ENCODE measurements at regions not wholly inside any gene's neighbourhood (a gene's known extent, or its start where the extent isn't known, plus 50 kb on each side); places are given as distances from the start of the nearest gene placed in this dataset.

DNA sequence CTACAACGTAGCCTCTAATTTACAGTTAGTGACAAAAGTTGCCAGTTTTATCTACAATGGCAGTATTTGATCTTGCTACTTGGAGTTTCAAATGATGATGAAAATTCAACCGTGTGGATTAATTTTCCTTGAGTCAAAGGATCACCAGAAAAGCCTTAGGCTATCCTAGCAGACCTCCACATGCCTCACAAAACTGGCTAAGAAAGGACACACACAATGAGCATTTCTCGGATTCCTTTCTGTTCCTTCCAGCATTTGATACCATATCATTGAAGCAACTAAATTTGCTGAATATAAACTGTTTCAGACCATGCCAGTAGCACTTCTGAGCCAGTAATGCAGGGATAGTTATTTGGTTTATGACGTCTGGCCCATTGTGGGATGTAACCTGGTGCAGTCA lies 587.4 kb upstream of the MDFIC2 start:
- Histone ChIP-seq H3K27me3 (ENCODE audit: control insufficient read depth, insufficient read depth, low read length) (peaks cover 9% of the 10 kb centered on the region), H3K4me1 (ENCODE audit: control insufficient read depth, insufficient read depth, low read length, poor library complexity, severe bottlenecking) (no peaks in the 10 kb centered on the region), H3K27ac (ENCODE audit: insufficient read depth, low read length, poor library complexity, severe bottlenecking) (no peak overlapping the region), H3K9me3 (ENCODE audit: control insufficient read depth in 2 of 2, low read length in 2 of 2) (no peaks in the 10 kb centered on the region), H3K36me3 (ENCODE audit: control insufficient read depth, insufficient read depth, low read length) (no peaks in the 10 kb centered on the region), H3K4me3 (ENCODE audit: low read depth, low read length) (no peak overlapping the region)
- H3K27ac Mint-ChIP-seq = no peak overlapping the region
- peaks cover 25% of the 10 kb centered on the region for H3K27me3 Mint-ChIP-seq
- no peaks in the 10 kb centered on the region for H3K4me1 Mint-ChIP-seq
- no peaks in the 10 kb centered on the region for H3K36me3 Mint-ChIP-seq
- no peak for ATAC-seq (ENCODE audit: low read depth in 2 of 2)
- DNase-seq = no peak
- peaks cover 0 to 3% (median 0%) of the 10 kb centered on the region in 7 donors for H3K9me3 Mint-ChIP-seq
- H3K4me3 Mint-ChIP-seq = no peak overlapping the region

DNA sequence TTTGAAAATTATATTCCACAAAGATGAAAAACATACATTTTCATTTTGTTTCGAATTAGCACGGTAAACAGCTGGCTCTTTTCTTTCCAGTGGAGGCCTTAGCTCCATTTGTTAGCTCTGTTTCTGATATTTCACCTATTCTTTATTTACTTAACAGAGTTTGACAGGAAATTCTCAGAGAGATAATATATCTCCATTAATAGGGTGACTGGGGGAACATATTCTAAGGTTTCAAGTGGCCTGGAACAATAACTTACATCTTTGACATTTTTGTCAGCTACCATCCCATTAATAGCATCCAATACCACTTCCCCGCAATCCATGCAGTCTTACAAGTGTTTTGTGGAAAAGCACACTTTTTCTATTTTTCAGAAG lies 577.6 kb upstream of the MDFIC2 start:
- no peak for ATAC-seq (ENCODE audit: low read depth in 2 of 2)
- Mint-ChIP-seq H3K27me3 (peaks cover 9% of the 10 kb centered on the region), H3K27ac (no peak overlapping the region), H3K9me3 (peaks cover 0 to 2% (median 0%) of the 10 kb centered on the region in 7 donors), H3K4me3 (no peak overlapping the region), H3K4me1 (no peaks in the 10 kb centered on the region), H3K36me3 (no peaks in the 10 kb centered on the region)
- Histone ChIP-seq H3K4me3 (ENCODE audit: low read depth, low read length) (no peak overlapping the region), H3K9me3 (ENCODE audit: control insufficient read depth in 2 of 2, low read length in 2 of 2) (no peaks in the 10 kb centered on the region), H3K4me1 (ENCODE audit: control insufficient read depth, insufficient read depth, low read length, poor library complexity, severe bottlenecking) (no peaks in the 10 kb centered on the region), H3K27me3 (ENCODE audit: control insufficient read depth, insufficient read depth, low read length) (no peaks in the 10 kb centered on the region), H3K27ac (ENCODE audit: insufficient read depth, low read length, poor library complexity, severe bottlenecking) (no peak overlapping the region), H3K36me3 (ENCODE audit: control insufficient read depth, insufficient read depth, low read length) (no peaks in the 10 kb centered on the region)
- no peak for DNase-seq

DNA sequence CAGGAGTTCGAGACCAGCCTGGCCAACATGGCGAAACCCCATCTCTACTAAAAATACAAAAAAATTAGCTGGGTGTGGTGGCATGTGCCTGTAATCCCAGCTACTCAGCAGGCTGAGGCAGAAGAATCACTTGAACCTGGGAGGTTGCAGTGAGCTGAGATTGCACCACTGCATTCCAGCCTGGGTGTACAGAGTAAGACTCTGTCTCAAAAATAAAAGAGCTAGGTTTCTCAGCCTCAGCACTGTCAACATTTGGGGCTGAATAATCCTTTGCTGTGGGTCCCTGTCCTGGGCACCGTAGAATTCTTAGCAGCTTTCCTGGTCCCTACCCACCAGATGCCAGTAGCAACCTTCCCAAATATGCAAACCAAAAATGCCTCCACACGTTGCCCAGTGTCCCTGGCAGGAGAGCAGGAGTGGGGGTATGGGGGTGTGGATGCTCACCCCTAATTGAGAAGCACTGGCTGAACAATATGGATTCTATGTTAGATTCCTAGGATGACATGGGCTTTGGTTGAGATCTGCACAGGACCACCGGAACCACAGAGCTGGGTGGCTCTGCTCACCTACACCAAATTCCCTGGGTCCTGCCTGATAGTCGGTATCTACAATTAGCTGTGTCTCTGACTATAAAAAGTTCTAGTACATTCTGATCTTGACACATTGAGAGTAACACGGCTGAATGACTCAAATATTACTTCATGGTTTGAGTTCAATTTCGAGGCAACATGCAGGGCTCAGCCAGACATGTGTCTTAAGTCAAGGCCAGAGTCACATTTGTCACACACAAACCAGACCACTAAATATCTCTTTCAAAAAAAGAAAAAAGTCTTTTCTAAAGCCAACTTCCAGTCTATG lies 577.0 kb upstream of the MDFIC2 start:
- H3K4me3 ChIP-seq (ENCODE audit: low read depth, low read length) = no peak overlapping the region
- Mint-ChIP-seq H3K27me3 (peaks cover 9% of the 10 kb centered on the region), H3K9me3 (peaks cover 0 to 2% (median 0%) of the 10 kb centered on the region in 7 donors), H3K4me3 (no peak overlapping the region), H3K36me3 (no peaks in the 10 kb centered on the region), H3K4me1 (no peaks in the 10 kb centered on the region), H3K27ac (no peak overlapping the region)
- H3K27me3 ChIP-seq (ENCODE audit: control insufficient read depth, insufficient read depth, low read length) = no peaks in the 10 kb centered on the region
- H3K36me3 ChIP-seq (ENCODE audit: control insufficient read depth, insufficient read depth, low read length) = no peaks in the 10 kb centered on the region
- H3K9me3 ChIP-seq (ENCODE audit: control insufficient read depth in 2 of 2, low read length in 2 of 2) = no peaks in the 10 kb centered on the region
- no peaks in the 10 kb centered on the region for H3K4me1 ChIP-seq (ENCODE audit: control insufficient read depth, insufficient read depth, low read length, poor library complexity, severe bottlenecking)
- no peak for ATAC-seq (ENCODE audit: low read depth in 2 of 2)
- DNase-seq = no peak
- no peak overlapping the region for H3K27ac ChIP-seq (ENCODE audit: insufficient read depth, low read length, poor library complexity, severe bottlenecking)

DNA sequence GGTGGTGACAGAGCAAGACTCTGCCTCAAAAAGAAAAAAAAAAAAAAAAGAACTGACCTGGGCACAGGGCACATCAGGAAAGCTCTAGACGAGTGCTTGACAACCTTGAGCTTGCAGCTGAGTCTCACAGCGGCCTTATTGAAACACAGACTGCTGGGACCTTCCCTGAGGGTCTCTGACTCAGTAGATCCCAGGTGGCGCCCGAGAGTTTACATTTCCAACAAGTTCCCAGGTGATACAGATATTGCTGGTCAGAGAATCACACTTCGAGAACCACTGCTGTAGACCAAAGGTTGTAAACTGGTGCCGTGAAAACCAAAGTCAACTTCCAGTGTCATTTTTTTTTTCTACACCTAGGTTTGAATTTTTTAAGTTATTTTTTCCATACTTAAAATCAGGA lies 573.2 kb upstream of the MDFIC2 start:
- Mint-ChIP-seq H3K27me3 (peaks cover 4% of the 10 kb centered on the region), H3K4me1 (no peaks in the 10 kb centered on the region), H3K36me3 (no peaks in the 10 kb centered on the region), H3K9me3 (no peaks in the 10 kb centered on the region), H3K4me3 (no peak overlapping the region), H3K27ac (no peak overlapping the region)
- Histone ChIP-seq H3K4me1 (ENCODE audit: control insufficient read depth, insufficient read depth, low read length, poor library complexity, severe bottlenecking) (no peaks in the 10 kb centered on the region), H3K36me3 (ENCODE audit: control insufficient read depth, insufficient read depth, low read length) (no peaks in the 10 kb centered on the region), H3K27me3 (ENCODE audit: control insufficient read depth, insufficient read depth, low read length) (peaks cover 2% of the 10 kb centered on the region), H3K4me3 (ENCODE audit: low read depth, low read length) (no peak overlapping the region), H3K9me3 (ENCODE audit: control insufficient read depth in 2 of 2, low read length in 2 of 2) (no peaks in the 10 kb centered on the region), H3K27ac (ENCODE audit: insufficient read depth, low read length, poor library complexity, severe bottlenecking) (no peak overlapping the region)
- no peak for DNase-seq
- ATAC-seq (ENCODE audit: low read depth in 2 of 2) = no peak

DNA sequence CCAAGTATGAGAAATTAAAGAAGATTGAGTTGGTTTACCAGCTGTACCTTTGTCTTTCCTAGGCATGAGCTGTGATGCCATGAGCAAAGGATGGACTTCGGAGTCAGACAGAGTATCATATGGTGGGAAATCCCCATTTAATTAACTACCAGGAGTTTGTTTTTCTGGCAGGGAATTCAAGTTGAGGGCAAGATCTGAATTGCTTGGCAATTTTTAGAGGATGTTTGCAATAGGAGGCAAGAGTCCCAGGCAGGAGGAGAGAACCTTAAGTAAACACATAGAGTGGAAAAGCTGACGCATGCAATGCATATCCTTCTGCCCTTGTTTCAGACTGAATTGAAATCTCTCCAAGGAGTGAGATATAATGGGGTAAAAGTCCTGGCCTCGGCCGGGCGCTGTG lies 569.7 kb upstream of the MDFIC2 start:
- Mint-ChIP-seq H3K4me1 (no peaks in the 10 kb centered on the region), H3K36me3 (no peaks in the 10 kb centered on the region), H3K9me3 (peaks cover 0 to 17% (median 0%) of the 10 kb centered on the region in 7 donors), H3K27ac (no peak overlapping the region), H3K4me3 (no peak overlapping the region), H3K27me3 (peaks cover 11% of the 10 kb centered on the region)
- no peaks in the 10 kb centered on the region for H3K4me1 ChIP-seq (ENCODE audit: control insufficient read depth, insufficient read depth, low read length, poor library complexity, severe bottlenecking)
- H3K27ac ChIP-seq (ENCODE audit: insufficient read depth, low read length, poor library complexity, severe bottlenecking) = no peak overlapping the region
- no peak for ATAC-seq (ENCODE audit: low read depth in 2 of 2)
- no peak for DNase-seq
- peaks cover 2% of the 10 kb centered on the region for H3K27me3 ChIP-seq (ENCODE audit: control insufficient read depth, insufficient read depth, low read length)
- no peaks in the 10 kb centered on the region for H3K36me3 ChIP-seq (ENCODE audit: control insufficient read depth, insufficient read depth, low read length)
- H3K9me3 ChIP-seq (ENCODE audit: control insufficient read depth in 2 of 2, low read length in 2 of 2) = no peaks in the 10 kb centered on the region
- no peak overlapping the region for H3K4me3 ChIP-seq (ENCODE audit: low read depth, low read length)

DNA sequence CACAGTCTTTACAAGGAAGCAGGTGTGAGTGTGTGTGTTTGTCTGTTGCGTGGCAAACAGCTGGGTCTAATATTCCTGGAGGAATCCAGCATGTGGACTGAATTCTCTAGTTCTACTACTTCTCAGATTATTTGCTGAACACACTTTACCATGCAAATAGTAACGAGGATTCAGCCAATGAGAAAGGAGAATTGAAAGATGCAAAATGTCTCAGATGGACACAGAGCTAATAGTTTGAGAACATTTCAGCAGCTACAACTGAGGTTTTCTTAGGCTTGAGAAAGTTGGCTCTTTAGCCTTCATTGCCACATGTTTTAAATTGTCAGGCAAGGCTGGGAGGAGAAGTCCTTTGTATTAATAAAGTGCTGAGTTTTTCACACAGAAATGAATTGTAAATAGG lies 568.0 kb upstream of the MDFIC2 start:
- no peak for ATAC-seq (ENCODE audit: low read depth in 2 of 2)
- DNase-seq = no peak
- H3K9me3 ChIP-seq (ENCODE audit: control insufficient read depth in 2 of 2, low read length in 2 of 2) = no peaks in the 10 kb centered on the region
- H3K4me1 Mint-ChIP-seq = no peaks in the 10 kb centered on the region
- H3K4me1 ChIP-seq (ENCODE audit: control insufficient read depth, insufficient read depth, low read length, poor library complexity, severe bottlenecking) = no peaks in the 10 kb centered on the region
- H3K27me3 Mint-ChIP-seq = peaks cover 7% of the 10 kb centered on the region
- no peak overlapping the region for H3K27ac ChIP-seq (ENCODE audit: insufficient read depth, low read length, poor library complexity, severe bottlenecking)
- H3K4me3 ChIP-seq (ENCODE audit: low read depth, low read length) = no peak overlapping the region
- H3K27me3 ChIP-seq (ENCODE audit: control insufficient read depth, insufficient read depth, low read length) = peaks cover 2% of the 10 kb centered on the region
- H3K27ac Mint-ChIP-seq = no peak overlapping the region
- no peaks in the 10 kb centered on the region for H3K36me3 ChIP-seq (ENCODE audit: control insufficient read depth, insufficient read depth, low read length)
- no peaks in the 10 kb centered on the region for H3K36me3 Mint-ChIP-seq
- peaks cover 0 to 17% (median 0%) of the 10 kb centered on the region in 7 donors for H3K9me3 Mint-ChIP-seq
- H3K4me3 Mint-ChIP-seq = no peak overlapping the region

DNA sequence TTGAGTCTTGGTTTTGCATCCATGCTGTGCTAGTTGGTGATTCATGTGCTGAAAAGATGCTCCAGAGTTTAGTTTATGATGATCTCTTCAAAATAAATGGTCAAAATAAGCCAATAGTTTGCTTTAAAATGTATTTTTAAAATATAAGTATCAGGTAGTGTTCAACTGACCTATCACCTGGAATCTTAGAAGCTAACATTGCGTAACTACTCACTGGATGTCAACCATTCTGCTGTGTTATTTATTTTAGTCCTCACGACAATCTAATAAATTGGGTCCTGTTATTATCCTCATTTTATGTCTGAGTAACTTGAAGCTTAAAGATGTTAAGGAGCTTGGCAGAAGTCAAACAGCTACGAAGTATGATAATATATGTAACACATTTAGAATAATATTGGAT lies 563.7 kb upstream of the MDFIC2 start:
- no peak for DNase-seq
- no peak overlapping the region for H3K4me3 Mint-ChIP-seq

DNA sequence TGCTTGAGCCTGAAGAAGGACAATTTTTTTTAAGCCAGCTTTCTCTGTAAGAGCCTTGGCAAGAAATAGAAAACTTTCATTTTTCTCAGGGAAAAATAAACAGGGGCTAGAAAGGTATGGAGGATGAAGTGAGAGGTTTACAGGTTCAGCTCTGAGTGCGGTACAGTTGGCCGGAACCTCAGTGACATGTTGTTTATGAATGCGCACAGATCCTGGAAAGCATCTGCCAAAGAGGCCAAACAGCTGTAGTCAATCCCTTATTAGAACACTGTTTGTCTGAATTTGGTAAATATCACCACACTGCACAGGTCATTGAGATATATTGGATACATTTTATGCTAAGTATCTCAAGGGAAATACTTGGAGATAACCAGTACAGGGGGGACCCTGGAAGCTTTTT lies 561.8 kb upstream of the MDFIC2 start:
- Mint-ChIP-seq H3K27ac (no peak overlapping the region), H3K4me3 (no peak overlapping the region)

More for the DNA sequence above, 563.7 kb upstream of the MDFIC2 start:
- Histone ChIP-seq H3K4me1 (ENCODE audit: control insufficient read depth, insufficient read depth, low read length, poor library complexity, severe bottlenecking) (no peaks in the 10 kb centered on the region), H3K36me3 (ENCODE audit: control insufficient read depth, insufficient read depth, low read length) (no peaks in the 10 kb centered on the region), H3K4me3 (ENCODE audit: low read depth, low read length) (no peak overlapping the region), H3K27me3 (ENCODE audit: control insufficient read depth, insufficient read depth, low read length) (peaks cover 7% of the 10 kb centered on the region), H3K27ac (ENCODE audit: insufficient read depth, low read length, poor library complexity, severe bottlenecking) (no peak overlapping the region), H3K9me3 (ENCODE audit: control insufficient read depth in 2 of 2, low read length in 2 of 2) (peaks cover 3 to 5% of the 10 kb centered on the region in 2 experiments)
- H3K27me3 Mint-ChIP-seq = peaks cover 16% of the 10 kb centered on the region
- no peak overlapping the region for H3K27ac Mint-ChIP-seq
- ATAC-seq (ENCODE audit: low read depth in 2 of 2) = no peak
- no peaks in the 10 kb centered on the region for H3K4me1 Mint-ChIP-seq
- no peaks in the 10 kb centered on the region for H3K36me3 Mint-ChIP-seq
- peaks cover 0 to 28% (median 3%) of the 10 kb centered on the region in 7 donors for H3K9me3 Mint-ChIP-seq

More for the DNA sequence above, 561.8 kb upstream of the MDFIC2 start:
- Histone ChIP-seq H3K9me3 (ENCODE audit: control insufficient read depth in 2 of 2, low read length in 2 of 2) (peaks cover 5 to 9% of the 10 kb centered on the region in 2 experiments), H3K4me3 (ENCODE audit: low read depth, low read length) (no peak overlapping the region), H3K36me3 (ENCODE audit: control insufficient read depth, insufficient read depth, low read length) (no peaks in the 10 kb centered on the region), H3K27me3 (ENCODE audit: control insufficient read depth, insufficient read depth, low read length) (peaks cover 8% of the 10 kb centered on the region), H3K27ac (ENCODE audit: insufficient read depth, low read length, poor library complexity, severe bottlenecking) (no peak overlapping the region), H3K4me1 (ENCODE audit: control insufficient read depth, insufficient read depth, low read length, poor library complexity, severe bottlenecking) (no peaks in the 10 kb centered on the region)
- Mint-ChIP-seq H3K27me3 (peaks cover 14% of the 10 kb centered on the region), H3K9me3 (peaks cover 0 to 36% (median 4%) of the 10 kb centered on the region in 7 donors), H3K36me3 (peaks cover 2% of the 10 kb centered on the region), H3K4me1 (no peaks in the 10 kb centered on the region)
- ATAC-seq (ENCODE audit: low read depth in 2 of 2) = no peak
- no peak for DNase-seq

Measured in CD4-positive, CD25-positive, alpha-beta regulatory T cell (primary cell).